ENCODE measurements at regions not wholly inside any gene's neighbourhood (a gene's known extent, or its start where the extent isn't known, plus 50 kb on each side); places are given as distances from the start of the nearest gene placed in this dataset.
A peak's percentile ranks its signal among the peaks of the same experiment; 100 is the strongest.

DNA sequence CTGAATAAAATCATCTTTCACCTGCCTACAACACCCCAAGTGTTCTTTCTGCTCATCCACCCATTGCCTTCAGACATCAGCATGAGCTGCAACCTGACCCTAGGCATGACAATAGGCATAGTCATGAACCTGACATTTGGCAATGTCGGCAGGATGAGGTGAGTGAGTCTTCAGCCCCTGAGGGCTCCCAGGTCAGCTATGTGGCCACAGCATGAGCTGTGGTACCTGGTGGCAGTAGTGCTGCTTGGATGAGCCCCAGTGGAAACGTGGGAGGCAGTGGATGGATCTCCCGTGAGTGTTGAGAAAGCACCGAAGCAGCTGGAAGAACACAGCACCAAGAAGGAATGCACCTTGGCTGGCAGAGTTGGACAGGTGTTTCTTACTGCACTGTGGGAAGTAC lies 334.8 kb upstream of the FAR2 start:
- no peak overlapping the region for H3K4ac ChIP-seq (ENCODE audit: low read depth, low read length)
- H2AK5ac ChIP-seq (ENCODE audit: low read length), result no peak overlapping the region
- H3K18ac ChIP-seq (ENCODE audit: low read length), result no peak overlapping the region
- H3K27ac ChIP-seq (ENCODE audit: low read depth, low read length), result no peak overlapping the region
- H3K79me1 ChIP-seq (ENCODE audit: low read length), result no peaks in the 10 kb centered on the region
- H4K8ac ChIP-seq (ENCODE audit: low read depth, low read length), result no peak overlapping the region
- no peak overlapping the region for H3K9ac ChIP-seq (ENCODE audit: low read length)
- no peak overlapping the region for H2BK5ac ChIP-seq (ENCODE audit: low read length)
- H2BK15ac ChIP-seq (replicated peaks; ENCODE audit: low read depth), result no peak overlapping the region
- no CpG with 5 or more reads among the region's 4 CpGs for WGBS (ENCODE audit: extremely low coverage, insufficient coverage, low lambda C conversion rate)
- H3K23ac ChIP-seq (ENCODE audit: low read length), result no peak overlapping the region
- no peaks in the 10 kb centered on the region for H3K4me1 ChIP-seq (ENCODE audit: control insufficient read depth, low read depth, low read length)
- no peaks in the 10 kb centered on the region for H3K79me2 ChIP-seq (ENCODE audit: control insufficient read depth, insufficient read depth, low read length)
- DNase-seq, result no peak
- no peak overlapping the region for H3K4me2 ChIP-seq (ENCODE audit: low read length)
- H3K36me3 ChIP-seq (ENCODE audit: control insufficient read depth, insufficient read depth, low read length), result no peaks in the 10 kb centered on the region
- H3K27me3 ChIP-seq (ENCODE audit: insufficient read depth, low read length, poor library complexity), result no peaks in the 10 kb centered on the region
- H2BK120ac ChIP-seq (ENCODE audit: low read depth, low read length), result no peak overlapping the region
- H4K5ac ChIP-seq (ENCODE audit: low read length), result no peak overlapping the region
- H3K4me3 ChIP-seq (ENCODE audit: low read length), result no peak overlapping the region
- H3K56ac ChIP-seq (ENCODE audit: low read length), result no peak overlapping the region

DNA sequence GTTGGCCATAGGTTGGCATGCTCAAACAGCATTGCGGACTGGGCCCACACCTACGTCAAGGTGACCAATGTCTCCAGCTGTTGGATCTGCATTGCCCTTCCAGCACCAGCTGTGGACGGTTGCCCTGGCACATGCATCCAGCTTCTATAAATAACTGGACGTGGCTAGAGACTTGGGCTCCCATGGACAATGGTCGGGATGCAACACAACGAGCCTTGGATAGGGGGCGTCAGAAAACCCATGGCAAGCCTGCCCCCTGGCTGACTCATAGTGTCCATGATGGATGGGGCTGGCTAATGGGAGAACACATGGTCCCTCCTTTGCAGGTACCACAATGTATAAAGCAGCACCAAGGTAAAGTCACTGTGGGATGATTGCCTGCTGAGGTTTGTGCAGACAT lies 331.6 kb upstream of the FAR2 start:
- Histone ChIP-seq H2BK120ac (ENCODE audit: low read depth, low read length) (no peak overlapping the region), H3K4me1 (ENCODE audit: control insufficient read depth, low read depth, low read length) (no peaks in the 10 kb centered on the region), H3K4me2 (ENCODE audit: low read length) (no peak overlapping the region), H4K5ac (ENCODE audit: low read length) (no peak overlapping the region), H2BK5ac (ENCODE audit: low read length) (no peak overlapping the region), H3K79me1 (ENCODE audit: low read length) (no peaks in the 10 kb centered on the region), H3K9ac (ENCODE audit: low read length) (no peak overlapping the region), H3K4ac (ENCODE audit: low read depth, low read length) (no peak overlapping the region), H3K23ac (ENCODE audit: low read length) (no peak overlapping the region), H3K56ac (ENCODE audit: low read length) (no peak overlapping the region), H3K27me3 (ENCODE audit: insufficient read depth, low read length, poor library complexity) (no peaks in the 10 kb centered on the region), H3K27ac (ENCODE audit: low read depth, low read length) (no peak overlapping the region), H4K8ac (ENCODE audit: low read depth, low read length) (no peak overlapping the region), H3K18ac (ENCODE audit: low read length) (no peak overlapping the region), H3K79me2 (ENCODE audit: control insufficient read depth, insufficient read depth, low read length) (no peaks in the 10 kb centered on the region), H2BK15ac (replicated peaks; ENCODE audit: low read depth) (no peak overlapping the region), H3K36me3 (ENCODE audit: control insufficient read depth, insufficient read depth, low read length) (no peaks in the 10 kb centered on the region), H2AK5ac (ENCODE audit: low read length) (no peak overlapping the region), H3K4me3 (ENCODE audit: low read length) (no peak overlapping the region)
- no CpG with 5 or more reads among the region's 7 CpGs for WGBS (ENCODE audit: extremely low coverage, insufficient coverage, low lambda C conversion rate)
- DNase-seq, result no peak

DNA sequence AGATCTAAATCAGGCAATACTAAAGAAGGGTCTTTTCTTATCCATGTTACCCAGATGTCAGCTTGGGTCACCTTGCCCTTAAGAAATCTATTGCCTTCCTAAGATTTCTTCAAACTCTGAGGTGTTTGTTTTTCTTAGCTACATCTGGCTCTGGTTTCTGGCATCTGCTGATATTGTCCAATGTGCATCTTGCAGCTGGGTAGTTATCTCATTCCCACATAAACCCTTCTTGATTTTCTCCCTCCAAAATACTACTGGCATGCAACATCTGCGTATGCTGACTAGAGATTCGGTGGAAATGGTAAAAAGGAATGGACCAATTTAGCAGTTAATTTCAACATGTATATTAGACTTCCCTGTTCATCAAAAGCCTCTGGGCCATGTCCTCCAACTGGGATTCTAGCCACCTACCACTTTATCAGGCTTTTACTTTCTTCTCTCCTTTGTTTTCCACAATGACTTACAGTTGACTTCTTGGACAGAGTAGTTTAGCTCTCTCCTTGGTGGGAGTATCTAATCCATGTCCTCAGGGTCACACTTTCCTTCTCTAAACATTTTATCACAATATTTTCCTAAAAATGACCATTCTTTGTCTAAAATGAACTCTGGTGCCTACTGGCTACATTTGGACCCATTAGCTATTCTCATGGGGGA lies 324.8 kb upstream of the FAR2 start:
- no peak overlapping the region for H3K4ac ChIP-seq (ENCODE audit: low read depth, low read length)
- H3K36me3 ChIP-seq (ENCODE audit: control insufficient read depth, insufficient read depth, low read length), result no peaks in the 10 kb centered on the region
- no peak for DNase-seq

DNA sequence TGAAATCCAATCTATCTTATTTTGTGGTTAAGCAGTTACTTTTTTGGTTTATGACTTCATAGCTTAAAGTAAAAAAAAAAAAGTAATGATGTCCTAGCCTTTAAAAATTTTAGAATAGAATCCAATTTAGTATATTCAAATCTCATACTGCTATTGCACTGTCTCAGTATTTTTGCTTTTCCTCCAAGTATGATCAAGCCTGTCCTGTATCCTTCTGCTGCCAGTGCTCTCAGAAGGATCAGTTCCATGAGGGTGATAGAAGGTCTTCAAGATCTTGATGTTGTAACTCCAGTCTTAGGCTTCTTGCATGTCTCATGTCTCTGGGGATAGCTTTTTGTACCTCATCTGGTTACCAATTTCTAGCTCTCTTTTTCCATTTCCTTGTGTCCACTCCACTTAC lies 324.2 kb upstream of the FAR2 start:
- H2BK5ac ChIP-seq (ENCODE audit: low read length), result no peak overlapping the region

More for the DNA sequence above, 324.8 kb upstream of the FAR2 start:
- Histone ChIP-seq H2BK15ac (replicated peaks; ENCODE audit: low read depth) (no peak overlapping the region), H3K23ac (ENCODE audit: low read length) (no peak overlapping the region), H3K27me3 (ENCODE audit: insufficient read depth, low read length, poor library complexity) (no peaks in the 10 kb centered on the region), H3K27ac (ENCODE audit: low read depth, low read length) (no peak overlapping the region), H2BK5ac (ENCODE audit: low read length) (no peak overlapping the region), H2AK5ac (ENCODE audit: low read length) (no peak overlapping the region), H3K79me1 (ENCODE audit: low read length) (no peaks in the 10 kb centered on the region), H3K4me2 (ENCODE audit: low read length) (no peak overlapping the region), H3K4me3 (ENCODE audit: low read length) (no peak overlapping the region), H3K18ac (ENCODE audit: low read length) (no peak overlapping the region), H4K5ac (ENCODE audit: low read length) (no peak overlapping the region), H3K4me1 (ENCODE audit: control insufficient read depth, low read depth, low read length) (no peaks in the 10 kb centered on the region), H3K56ac (ENCODE audit: low read length) (no peak overlapping the region), H4K8ac (ENCODE audit: low read depth, low read length) (no peak overlapping the region), H3K79me2 (ENCODE audit: control insufficient read depth, insufficient read depth, low read length) (no peaks in the 10 kb centered on the region), H3K9ac (ENCODE audit: low read length) (no peak overlapping the region), H2BK120ac (ENCODE audit: low read depth, low read length) (no peak overlapping the region)
- no CpG with 5 or more reads among the region's 2 CpGs for WGBS (ENCODE audit: extremely low coverage, insufficient coverage, low lambda C conversion rate)

DNA sequence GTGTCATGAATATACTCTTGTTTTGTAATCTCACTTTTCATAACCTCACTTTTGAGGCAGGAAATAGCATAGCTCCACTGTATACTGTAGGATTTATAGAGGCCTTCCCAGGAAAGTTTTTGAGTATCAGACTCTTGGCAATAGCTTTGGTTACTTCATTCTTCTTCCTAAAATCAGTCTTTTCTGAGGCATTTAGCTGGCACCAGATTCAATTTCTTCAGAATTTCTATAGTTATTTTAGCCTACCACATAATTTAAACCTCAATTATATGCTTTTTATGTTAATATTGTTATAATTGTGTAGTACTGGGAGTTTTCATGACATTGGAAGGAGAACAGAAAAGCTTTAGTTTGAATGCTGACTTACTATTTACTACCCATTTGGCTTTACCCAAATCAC lies 322.3 kb upstream of the FAR2 start:
- Histone ChIP-seq H3K36me3 (ENCODE audit: control insufficient read depth, insufficient read depth, low read length) (no peaks in the 10 kb centered on the region), H3K4me3 (ENCODE audit: low read length) (no peak overlapping the region), H4K8ac (ENCODE audit: low read depth, low read length) (no peak overlapping the region), H3K9ac (ENCODE audit: low read length) (no peak overlapping the region), H4K5ac (ENCODE audit: low read length) (no peak overlapping the region), H3K27me3 (ENCODE audit: insufficient read depth, low read length, poor library complexity) (no peaks in the 10 kb centered on the region), H2BK120ac (ENCODE audit: low read depth, low read length) (no peak overlapping the region), H3K18ac (ENCODE audit: low read length) (no peak overlapping the region), H3K79me2 (ENCODE audit: control insufficient read depth, insufficient read depth, low read length) (no peaks in the 10 kb centered on the region), H3K23ac (ENCODE audit: low read length) (no peak overlapping the region), H3K56ac (ENCODE audit: low read length) (no peak overlapping the region), H3K27ac (ENCODE audit: low read depth, low read length) (no peak overlapping the region), H3K4me1 (ENCODE audit: control insufficient read depth, low read depth, low read length) (no peaks in the 10 kb centered on the region), H2BK15ac (replicated peaks; ENCODE audit: low read depth) (no peak overlapping the region), H3K4me2 (ENCODE audit: low read length) (no peak overlapping the region), H2AK5ac (ENCODE audit: low read length) (no peak overlapping the region), H2BK5ac (ENCODE audit: low read length) (no peak overlapping the region), H3K79me1 (ENCODE audit: low read length) (no peaks in the 10 kb centered on the region), H3K4ac (ENCODE audit: low read depth, low read length) (no peak overlapping the region)
- DNase-seq, result no peak

More for the DNA sequence above, 324.2 kb upstream of the FAR2 start:
- Histone ChIP-seq H3K56ac (ENCODE audit: low read length) (no peak overlapping the region), H2AK5ac (ENCODE audit: low read length) (no peak overlapping the region), H2BK15ac (replicated peaks; ENCODE audit: low read depth) (no peak overlapping the region), H3K79me1 (ENCODE audit: low read length) (no peaks in the 10 kb centered on the region), H3K4me3 (ENCODE audit: low read length) (no peak overlapping the region), H3K27ac (ENCODE audit: low read depth, low read length) (no peak overlapping the region), H3K79me2 (ENCODE audit: control insufficient read depth, insufficient read depth, low read length) (no peaks in the 10 kb centered on the region), H3K4ac (ENCODE audit: low read depth, low read length) (no peak overlapping the region), H2BK120ac (ENCODE audit: low read depth, low read length) (no peak overlapping the region), H3K4me1 (ENCODE audit: control insufficient read depth, low read depth, low read length) (no peaks in the 10 kb centered on the region), H3K23ac (ENCODE audit: low read length) (no peak overlapping the region), H4K5ac (ENCODE audit: low read length) (no peak overlapping the region), H3K18ac (ENCODE audit: low read length) (no peak overlapping the region), H3K36me3 (ENCODE audit: control insufficient read depth, insufficient read depth, low read length) (no peaks in the 10 kb centered on the region), H3K9ac (ENCODE audit: low read length) (no peak overlapping the region), H3K4me2 (ENCODE audit: low read length) (no peak overlapping the region), H3K27me3 (ENCODE audit: insufficient read depth, low read length, poor library complexity) (no peaks in the 10 kb centered on the region), H4K8ac (ENCODE audit: low read depth, low read length) (no peak overlapping the region)
- DNase-seq, result no peak

DNA sequence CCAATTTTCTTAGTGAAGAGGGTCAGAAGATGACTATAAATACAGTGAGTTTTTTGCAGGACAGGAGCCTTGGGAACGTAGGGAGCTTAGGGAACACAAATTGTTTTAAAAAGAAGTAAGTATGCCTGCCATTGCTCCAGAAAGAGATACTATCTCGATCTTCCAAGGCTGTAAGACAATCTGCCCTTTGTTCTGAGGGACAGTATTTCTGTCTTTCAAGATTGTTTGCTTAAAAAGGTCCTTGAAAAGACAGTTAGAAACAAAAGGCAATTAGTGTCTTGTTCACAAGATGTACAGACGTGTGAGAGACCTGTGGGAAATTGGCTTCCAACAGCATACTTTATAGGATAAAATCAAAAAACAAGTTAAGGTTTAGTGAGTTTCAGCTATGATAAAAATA lies 321.2 kb upstream of the FAR2 start:
- Histone ChIP-seq H2BK5ac (ENCODE audit: low read length) (no peak overlapping the region), H4K8ac (ENCODE audit: low read depth, low read length) (no peak overlapping the region), H3K27me3 (ENCODE audit: insufficient read depth, low read length, poor library complexity) (no peaks in the 10 kb centered on the region), H3K4me3 (ENCODE audit: low read length) (no peak overlapping the region), H4K5ac (ENCODE audit: low read length) (no peak overlapping the region), H3K4me2 (ENCODE audit: low read length) (no peak overlapping the region), H2BK120ac (ENCODE audit: low read depth, low read length) (no peak overlapping the region), H3K27ac (ENCODE audit: low read depth, low read length) (peak overlapping the region; percentile 19), H2BK15ac (replicated peaks; ENCODE audit: low read depth) (no peak overlapping the region), H3K56ac (ENCODE audit: low read length) (no peak overlapping the region), H3K4me1 (ENCODE audit: control insufficient read depth, low read depth, low read length) (no peaks in the 10 kb centered on the region), H3K79me2 (ENCODE audit: control insufficient read depth, insufficient read depth, low read length) (no peaks in the 10 kb centered on the region), H2AK5ac (ENCODE audit: low read length) (no peak overlapping the region), H3K18ac (ENCODE audit: low read length) (no peak overlapping the region), H3K36me3 (ENCODE audit: control insufficient read depth, insufficient read depth, low read length) (no peaks in the 10 kb centered on the region), H3K23ac (ENCODE audit: low read length) (no peak overlapping the region), H3K9ac (ENCODE audit: low read length) (no peak overlapping the region), H3K79me1 (ENCODE audit: low read length) (no peaks in the 10 kb centered on the region), H3K4ac (ENCODE audit: low read depth, low read length) (no peak overlapping the region)
- peak; percentile 58 for DNase-seq
- no CpG with 5 or more reads among the region's 3 CpGs for WGBS (ENCODE audit: extremely low coverage, insufficient coverage, low lambda C conversion rate)
